Endothelial cell of umbilical vein (primary cell): ENCODE measurements at regions not wholly inside any gene's neighbourhood (a gene's known extent, or its start where the extent isn't known, plus 50 kb on each side); places are given as distances from the start of the nearest gene placed in this dataset.

ENCODE experiments used
- BruUV-seq: library from RNA; stranded (reverse); fragments of 400-500 nt; replicated peaks from 2 replicates; lab custom pipeline; 2021; lab: Mats Ljungman, UMichigan
- CTCF ChIA-PET: fragments of 300-600, 350-600 bp; sonication (Branson Sonifier 250); formaldehyde crosslinking; loops from one replicate; lab custom pipeline; 2021; ENCODE audit warnings: antibody characterized with exemption, inconsistent platforms; lab: Charles Lee
- POLR2A ChIA-PET: fragments of 300-600, 350-600 bp; sonication (Branson Sonifier 250); formaldehyde crosslinking; loops from one replicate; lab custom pipeline; 2021; ENCODE audit warnings: antibody characterized with exemption, inconsistent platforms; lab: Charles Lee
- DNase-seq: peaks from one replicate; pipeline ENCODE4 v3.0.0-alpha.2; 2011; ENCODE audit warnings: low read depth, low spot score
- FAIRE-seq: peaks from 2 replicates; lab custom pipeline; 2011; peaks lifted over from hg19 to GRCh38; lab: Jason Lieb, UNC
- H2AFZ ChIP-seq: 2 replicates; pipeline ENCODE4 v1.6.0; 2012; ENCODE audit warnings: low read depth, low read length, control low read depth, inconsistent platforms
- H3K27ac ChIP-seq: 2 replicates; pipeline ENCODE4 v1.5.1; 2011; ENCODE audit warnings: low read depth, mild to moderate bottlenecking, control low read depth, low read length, moderate library complexity; ENCODE audit not compliant: insufficient read depth
- H3K27me3 ChIP-seq, 2 experiments: 2 replicates each; pipeline versions ENCODE4 v1.6.0 to v1.6.1; 2011; ENCODE audit warnings: low read length in 2 of 2, mixed read lengths in 1 of 2; ENCODE audit not compliant: control insufficient read depth in 2 of 2, insufficient read depth in 2 of 2
- H3K36me3 ChIP-seq, 2 experiments: 2 replicates in 1 of 2; 3 replicates in 1 of 2; pipeline ENCODE4 v1.5.1; 2011; ENCODE audit warnings: low read length in 2 of 2, mild to moderate bottlenecking in 1 of 2, moderate library complexity in 1 of 2; ENCODE audit not compliant: control insufficient read depth in 2 of 2, insufficient read depth in 2 of 2; ENCODE audit errors: extremely low read depth in 1 of 2
- H3K4me1 ChIP-seq: 3 replicates; pipeline ENCODE4 v1.5.1; 2011; ENCODE audit warnings: mild to moderate bottlenecking, low read length; ENCODE audit not compliant: control insufficient read depth, insufficient read depth; ENCODE audit errors: extremely low read depth
- H3K4me2 ChIP-seq: 2 replicates; pipeline ENCODE4 v1.6.1; 2011; ENCODE audit warnings: low read length, control low read depth, mixed read lengths; ENCODE audit not compliant: insufficient read depth
- H3K4me3 ChIP-seq, 3 experiments: fragments of 200-600 bp in 1 of 3; sonication (generic), shearing (Covaris generic) in 1 of 3; replicated peaks in 1 of 3; 2 replicates each; pipeline ENCODE4 v1.5.1; 2011 to 2016; ENCODE audit warnings: control low read depth in 3 of 3, low read length in 3 of 3, mild to moderate bottlenecking in 2 of 3, inconsistent platforms in 1 of 3, low read depth in 1 of 3, moderate library complexity in 1 of 3; ENCODE audit not compliant: insufficient read depth in 1 of 3
- H3K79me2 ChIP-seq: 2 replicates; pipeline ENCODE4 v1.6.0; 2012; ENCODE audit warnings: low read length, inconsistent platforms; ENCODE audit not compliant: control insufficient read depth, insufficient read depth
- H3K9ac ChIP-seq: replicated peaks from 2 replicates; pipeline ENCODE3; 2011; ENCODE audit warnings: low read length, control low read depth; ENCODE audit not compliant: insufficient read depth; ENCODE audit errors: extremely low read depth
- H3K9me1 ChIP-seq: replicated peaks from 3 replicates; pipeline ENCODE4 v1.6.0; 2011; ENCODE audit warnings: mild to moderate bottlenecking, low read length; ENCODE audit not compliant: control insufficient read depth, insufficient read depth; ENCODE audit errors: extremely low read depth
- H3K9me3 ChIP-seq: replicated peaks from 2 replicates; pipeline ENCODE4 v1.5.1; 2012; ENCODE audit warnings: low read length, inconsistent platforms; ENCODE audit not compliant: control insufficient read depth, insufficient read depth
- H4K20me1 ChIP-seq: replicated peaks from 2 replicates; pipeline ENCODE3; 2011; ENCODE audit warnings: mild to moderate bottlenecking, low read length; ENCODE audit not compliant: control insufficient read depth, insufficient read depth; ENCODE audit errors: extremely low read depth
- EZH2 ChIP-seq: IDR thresholded peaks from 2 replicates; pipeline ENCODE4 v1.6.1; 2012; ENCODE audit warnings: borderline replicate concordance, low read depth, mild to moderate bottlenecking, moderate library complexity, low read length, inconsistent platforms; ENCODE audit not compliant: severe bottlenecking
- FOS ChIP-seq: IDR thresholded peaks from 2 replicates; pipeline ENCODE4 v1.6.1; 2011; ENCODE audit warnings: mild to moderate bottlenecking, low read length, moderate library complexity, borderline replicate concordance; ENCODE audit not compliant: insufficient read depth
- GATA2 ChIP-seq: IDR thresholded peaks from 2 replicates; pipeline ENCODE4 v1.7.0; 2011; ENCODE audit warnings: low read depth, mild to moderate bottlenecking, moderate library complexity, mixed read lengths, low read length; ENCODE audit not compliant: insufficient read length, insufficient read depth
- JUN ChIP-seq: IDR thresholded peaks from 2 replicates; pipeline ENCODE4 v1.6.1; 2011; ENCODE audit warnings: borderline replicate concordance, low read depth; ENCODE audit not compliant: insufficient read length, insufficient read depth
- MYC ChIP-seq: IDR thresholded peaks from one replicate; pipeline ENCODE4 v1.6.1; 2011; ENCODE audit warnings: mild to moderate bottlenecking, low read depth, low read length
- POLR2A ChIP-seq: IDR thresholded peaks from 2 replicates; pipeline ENCODE4 v1.6.1; 2012; ENCODE audit warnings: low read depth, mild to moderate bottlenecking, control low read depth, low read length
- POLR2AphosphoS5 ChIP-seq: IDR thresholded peaks from 2 replicates; pipeline ENCODE4 v1.6.1; 2012; ENCODE audit warnings: low read depth, mild to moderate bottlenecking, control low read depth, low read length, moderate library complexity; ENCODE audit not compliant: insufficient read depth
- dilution Hi-C: fragments of 300-500 bp; cut with MboI; formaldehyde crosslinking; loops from one replicate; pipeline ENCODE4 v1.15.0; 2019; ENCODE audit warnings: low sequenced_read_pairs; ENCODE audit not compliant: extremely low pct_ligation_motif_present
- intact Hi-C: fragments of 100-400 bp; cut with micrococcal nuclease; formaldehyde crosslinking; loops from one replicate; pipeline ENCODE4 v1.10.0; 2022
- TF ChIP-seq, protein P1 (sequence below), 2 donors: IDR thresholded peaks; 1 replicate in 1 of 2; 2 replicates in 1 of 2; pipeline ENCODE4 v1.5.1; 2011; ENCODE audit warnings: low read length in 2 of 2, mild to moderate bottlenecking in 2 of 2, moderate library complexity in 2 of 2, control low read depth in 1 of 2, inconsistent platforms in 1 of 2, low read depth in 1 of 2; ENCODE audit not compliant: insufficient read depth in 1 of 2; ENCODE audit errors: extremely low read depth in 1 of 2
- TF ChIP-seq, protein P2 (sequence below): IDR thresholded peaks from 2 replicates; pipeline ENCODE4 v1.6.1; 2011; ENCODE audit not compliant: insufficient read depth, insufficient read length

- no peaks in the 10 kb centered on the region for H3K36me3 ChIP-seq
- H3K4me2 ChIP-seq = no peak overlapping the region
- ChIA-PET POLR2A (no interaction called here), CTCF (no interaction called here)
- no peaks in the 10 kb centered on the region for H3K9me3 ChIP-seq
- H2AFZ ChIP-seq = no peak overlapping the region
- no peak for DNase-seq
- H3K9me1 ChIP-seq = no peaks in the 10 kb centered on the region
- H3K4me1 ChIP-seq = no peaks in the 10 kb centered on the region
- H3K27me3 ChIP-seq = no peaks in the 10 kb centered on the region
- intact Hi-C loops (no loop called here), dilution Hi-C loops (no loop called here)
- H3K4me3 ChIP-seq = no peak overlapping the region
- H4K20me1 ChIP-seq = no peaks in the 10 kb centered on the region
- no peak for TF ChIP-seq POLR2AphosphoS5
- TF ChIP-seq MYC = no peak
- no peak for TF ChIP-seq FOS
- no peak for TF ChIP-seq GATA2
- TF ChIP-seq, protein P1, sequence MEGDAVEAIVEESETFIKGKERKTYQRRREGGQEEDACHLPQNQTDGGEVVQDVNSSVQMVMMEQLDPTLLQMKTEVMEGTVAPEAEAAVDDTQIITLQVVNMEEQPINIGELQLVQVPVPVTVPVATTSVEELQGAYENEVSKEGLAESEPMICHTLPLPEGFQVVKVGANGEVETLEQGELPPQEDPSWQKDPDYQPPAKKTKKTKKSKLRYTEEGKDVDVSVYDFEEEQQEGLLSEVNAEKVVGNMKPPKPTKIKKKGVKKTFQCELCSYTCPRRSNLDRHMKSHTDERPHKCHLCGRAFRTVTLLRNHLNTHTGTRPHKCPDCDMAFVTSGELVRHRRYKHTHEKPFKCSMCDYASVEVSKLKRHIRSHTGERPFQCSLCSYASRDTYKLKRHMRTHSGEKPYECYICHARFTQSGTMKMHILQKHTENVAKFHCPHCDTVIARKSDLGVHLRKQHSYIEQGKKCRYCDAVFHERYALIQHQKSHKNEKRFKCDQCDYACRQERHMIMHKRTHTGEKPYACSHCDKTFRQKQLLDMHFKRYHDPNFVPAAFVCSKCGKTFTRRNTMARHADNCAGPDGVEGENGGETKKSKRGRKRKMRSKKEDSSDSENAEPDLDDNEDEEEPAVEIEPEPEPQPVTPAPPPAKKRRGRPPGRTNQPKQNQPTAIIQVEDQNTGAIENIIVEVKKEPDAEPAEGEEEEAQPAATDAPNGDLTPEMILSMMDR (IDR thresholded peaks at IDR 0.05; ENCODE audit: extremely low read depth in 1 of 2, insufficient read depth in 1 of 2, low read depth in 1 of 2, low read length in 2 of 2) = no peak
- TF ChIP-seq EZH2 = no peak
- no peak for TF ChIP-seq POLR2A
- TF ChIP-seq JUN = no peak
- TF ChIP-seq, protein P2, sequence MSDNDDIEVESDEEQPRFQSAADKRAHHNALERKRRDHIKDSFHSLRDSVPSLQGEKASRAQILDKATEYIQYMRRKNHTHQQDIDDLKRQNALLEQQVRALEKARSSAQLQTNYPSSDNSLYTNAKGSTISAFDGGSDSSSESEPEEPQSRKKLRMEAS = no peak
- H3K27ac ChIP-seq = no peak overlapping the region
- BruUV-seq = no TSS peak
- no peak overlapping the region for H3K9ac ChIP-seq
- no peaks in the 10 kb centered on the region for H3K79me2 ChIP-seq
- no peak for FAIRE-seq
These were observed 97.4 kb downstream of the THBS2 start for GRCh38 chr6:169156108-169156792.
